ENCODE measurements at regions not wholly inside any gene's neighbourhood (a gene's known extent, or its start where the extent isn't known, plus 50 kb on each side); places are given as distances from the start of the nearest gene placed in this dataset.
A peak's percentile ranks its signal among the peaks of the same experiment; 100 is the strongest.
"Not testable (repeated sequence)": the region's sequence is repeated elsewhere in the genome, so short reads cannot be mapped to it uniquely, and the experiment has no call there.

DNA sequence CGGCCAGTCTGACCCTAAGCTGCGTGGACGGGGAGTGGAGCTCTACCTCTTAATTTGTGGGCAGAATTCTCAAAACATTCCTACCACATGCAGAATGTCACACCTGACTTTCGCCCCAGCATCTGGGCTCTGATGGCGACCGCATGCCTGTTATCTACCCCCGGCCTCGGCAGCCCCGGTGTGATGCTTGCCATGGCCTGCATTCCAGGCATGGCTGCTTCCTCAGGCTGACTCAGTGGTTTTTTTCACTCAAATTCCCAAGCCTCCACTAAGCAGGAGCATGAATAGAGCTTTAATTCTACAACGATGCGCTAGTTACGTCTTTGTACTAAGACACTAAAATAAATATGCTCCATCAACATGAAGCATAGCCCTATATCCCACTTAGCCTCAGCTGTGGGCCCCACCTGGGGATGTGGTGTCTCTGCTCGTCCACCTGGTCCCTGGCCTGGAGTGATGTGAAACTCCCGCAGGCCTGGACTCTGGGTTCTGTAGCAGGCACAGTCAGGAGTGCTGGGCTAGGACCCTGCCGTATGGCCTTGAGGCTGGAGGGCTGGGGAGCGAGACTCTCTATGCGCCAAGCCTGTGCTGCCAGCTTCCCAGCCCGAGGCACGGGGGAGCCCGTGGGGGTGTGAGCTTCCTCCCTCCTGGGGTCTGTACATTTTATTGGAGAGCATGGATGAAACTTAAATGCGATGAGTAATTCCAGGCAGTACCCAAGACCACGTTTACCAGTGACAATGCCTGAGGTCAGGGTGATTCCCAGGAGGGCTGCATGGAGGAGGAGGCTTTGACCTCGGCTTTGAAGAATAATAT lies 153.2 kb downstream of the CTTN start:
- no peak for DNase-seq

DNA sequence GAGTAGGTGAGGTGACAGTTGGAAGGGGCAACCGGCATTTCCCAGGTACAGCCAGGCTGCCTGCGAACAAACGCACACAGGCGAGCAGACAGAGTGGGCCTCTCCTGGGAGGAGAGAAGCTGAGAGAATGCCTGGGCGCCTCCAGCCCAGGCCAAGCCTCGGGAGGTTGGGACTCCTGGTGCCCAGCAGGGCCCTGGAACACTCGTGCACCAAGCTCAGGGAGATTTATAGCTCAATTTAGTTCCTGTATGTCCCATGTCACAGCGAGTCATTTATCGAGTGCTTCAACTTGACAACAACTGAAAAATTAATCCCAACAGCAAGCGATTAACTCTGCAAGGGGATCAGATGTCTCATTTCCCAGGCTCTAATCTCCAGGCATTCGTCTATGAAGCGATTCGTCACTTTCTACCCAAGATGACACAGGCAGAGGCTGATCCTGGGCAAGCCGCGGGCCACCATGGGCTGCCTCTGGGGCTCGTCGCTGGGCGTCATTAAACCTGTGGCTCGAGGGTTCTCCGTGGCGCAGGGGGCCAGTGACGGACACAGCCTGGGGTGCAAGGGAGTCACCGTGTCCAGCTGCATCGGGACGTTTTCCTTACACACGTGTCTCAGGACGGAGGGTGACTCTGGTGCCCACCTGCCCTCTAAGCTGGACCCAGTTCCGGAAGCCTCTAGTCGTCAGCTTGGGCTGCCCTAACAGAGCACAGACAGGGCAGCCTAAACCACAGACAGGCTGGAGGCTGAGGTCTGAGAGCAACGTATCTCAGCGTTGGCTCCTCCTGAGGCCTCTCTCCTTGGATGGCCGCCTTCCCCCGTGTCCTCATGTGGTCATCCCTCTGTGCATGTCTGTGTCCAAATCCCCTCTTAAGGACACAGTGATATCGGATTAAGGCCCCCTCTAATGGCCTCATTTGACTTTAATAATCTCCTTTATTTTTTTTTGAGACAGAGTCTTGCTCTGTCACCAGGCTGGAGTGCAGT lies 154.1 kb downstream of the CTTN start:
- DNase-seq, result no peak

DNA sequence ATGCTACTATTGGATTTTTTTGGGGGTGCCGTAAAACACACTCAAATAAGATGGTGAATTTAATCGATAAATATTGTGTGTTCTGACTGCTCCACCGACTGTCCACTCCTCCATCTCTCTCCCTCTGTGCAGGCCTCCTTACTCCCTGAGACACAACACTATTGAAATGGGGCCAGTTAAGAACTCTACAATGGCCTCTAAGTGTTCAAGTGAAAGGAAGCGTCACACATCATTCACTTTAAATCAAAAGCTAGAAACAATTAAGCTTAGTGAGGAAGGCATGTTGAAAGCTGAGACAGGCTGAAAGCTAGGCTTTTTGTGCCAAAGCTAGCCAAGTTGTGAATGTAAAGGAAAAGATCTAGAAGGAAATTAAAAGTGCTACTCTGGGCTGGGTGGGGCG lies 156.7 kb downstream of the CTTN start:
- DNase-seq, result no peak

DNA sequence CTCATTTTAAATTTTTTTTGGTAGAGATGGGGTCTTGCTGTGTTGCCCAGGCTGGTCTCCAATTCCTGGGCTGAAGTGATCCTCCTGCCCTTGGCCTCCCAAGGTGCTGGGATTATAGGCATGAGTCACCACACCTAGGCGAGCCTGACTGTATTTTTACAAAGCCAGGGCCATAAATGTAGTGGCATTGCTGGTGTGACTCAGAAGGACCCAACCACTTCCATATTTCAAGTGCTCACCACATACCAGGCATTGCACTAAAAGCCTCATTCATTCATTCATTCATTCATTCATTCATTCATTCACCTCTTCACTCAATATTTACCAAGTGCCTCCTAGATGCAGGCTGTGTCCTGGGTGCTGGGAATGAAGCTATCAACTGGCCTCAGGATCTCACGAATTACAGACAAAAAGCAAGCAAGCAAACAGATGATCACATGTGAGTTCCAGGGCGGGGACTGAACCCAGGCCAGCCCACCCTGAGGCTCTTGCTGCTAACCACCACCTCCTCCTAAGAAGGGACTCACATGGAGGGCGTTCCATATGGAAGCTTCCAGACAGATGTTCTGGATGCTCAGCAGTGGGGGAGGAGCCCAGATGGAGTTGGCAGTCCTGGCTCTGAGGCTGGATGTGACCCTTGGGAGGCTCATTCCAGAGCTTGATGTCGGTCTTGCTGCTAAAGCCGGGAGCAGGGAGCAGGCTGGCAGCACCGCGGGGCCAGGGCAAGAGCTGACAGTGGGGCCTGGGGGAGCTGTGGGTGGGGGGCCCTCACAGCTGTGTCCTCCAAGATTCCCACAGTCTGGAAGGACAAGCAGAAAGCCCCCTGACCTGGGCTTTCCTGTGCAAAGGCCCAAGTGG lies 158.8 kb downstream of the CTTN start:
- no peak for DNase-seq

DNA sequence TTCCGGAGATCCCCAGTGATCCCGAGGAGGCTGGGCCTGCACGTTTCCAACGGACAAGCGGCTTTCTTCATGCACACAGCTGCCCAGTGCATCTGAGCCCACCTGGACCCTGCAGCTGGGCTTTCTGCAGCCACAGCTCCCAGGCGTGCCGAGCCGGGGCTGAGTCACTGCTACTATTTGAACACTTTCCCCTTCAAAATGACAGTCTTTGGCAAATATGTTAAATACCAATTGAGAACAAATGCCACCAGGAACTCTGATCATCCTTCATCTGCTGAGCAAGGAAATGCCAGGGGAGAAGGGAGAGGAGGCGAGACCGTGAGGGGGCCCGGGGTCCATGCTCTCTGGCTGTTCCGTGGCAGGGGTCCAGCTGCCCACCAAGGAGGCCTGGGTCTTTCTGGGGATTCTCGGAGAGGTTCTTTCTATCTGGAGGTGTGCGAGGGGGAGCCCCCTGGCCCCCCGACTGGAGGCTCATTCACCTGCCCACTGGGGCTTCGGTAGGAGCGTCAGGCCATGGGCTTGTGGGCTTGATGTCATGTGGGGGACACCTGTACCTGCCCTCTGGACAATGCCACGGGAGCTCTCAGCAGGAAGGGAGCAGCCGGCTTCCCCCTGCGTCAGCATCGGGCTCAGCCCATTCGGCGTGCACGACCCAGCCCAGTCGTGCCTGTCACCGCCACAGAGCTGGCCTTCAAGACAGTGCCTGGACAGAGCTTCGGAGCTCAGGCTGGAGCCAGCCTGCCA lies 159.6 kb downstream of the CTTN start:
- no peak for DNase-seq

DNA sequence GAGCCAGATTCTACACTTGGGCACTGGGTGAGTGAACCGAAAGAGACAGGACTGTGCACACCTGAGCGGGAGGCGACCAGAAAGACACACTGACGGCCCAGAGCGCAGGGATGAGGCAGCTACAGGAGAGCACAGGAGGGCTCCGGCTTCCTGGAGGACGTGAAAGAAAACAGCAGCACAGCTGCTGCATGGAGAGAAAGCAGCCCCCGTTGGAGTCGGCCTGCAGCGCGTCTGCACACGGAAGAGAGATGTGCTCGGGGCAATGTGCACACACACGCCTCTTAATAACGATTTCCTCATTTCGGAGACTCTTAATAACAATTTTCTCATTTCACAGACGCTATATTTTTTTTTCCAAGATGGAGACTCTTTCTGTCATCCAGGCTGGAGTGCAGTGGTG lies 160.4 kb downstream of the CTTN start:
- no peak for DNase-seq

DNA sequence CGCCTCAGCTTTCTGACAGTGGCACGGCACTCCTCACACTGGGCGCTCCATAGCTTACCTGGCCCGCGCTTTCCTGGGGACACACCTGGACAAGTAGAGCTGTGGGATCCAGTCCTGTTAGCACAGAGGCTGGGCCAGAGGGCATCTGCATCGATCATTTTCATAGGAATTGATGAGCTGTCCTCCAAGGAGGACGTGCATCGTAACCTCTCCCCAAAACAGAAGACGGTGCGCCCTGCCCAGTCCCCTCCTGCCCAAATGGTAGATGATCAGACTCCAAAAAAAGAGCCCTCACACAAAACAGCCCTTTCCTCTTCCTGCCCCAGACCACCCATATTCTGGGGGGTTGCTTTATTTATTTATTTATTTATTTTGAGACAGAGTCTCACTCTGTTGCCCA lies 161.2 kb downstream of the CTTN start:
- no peak for DNase-seq

DNA sequence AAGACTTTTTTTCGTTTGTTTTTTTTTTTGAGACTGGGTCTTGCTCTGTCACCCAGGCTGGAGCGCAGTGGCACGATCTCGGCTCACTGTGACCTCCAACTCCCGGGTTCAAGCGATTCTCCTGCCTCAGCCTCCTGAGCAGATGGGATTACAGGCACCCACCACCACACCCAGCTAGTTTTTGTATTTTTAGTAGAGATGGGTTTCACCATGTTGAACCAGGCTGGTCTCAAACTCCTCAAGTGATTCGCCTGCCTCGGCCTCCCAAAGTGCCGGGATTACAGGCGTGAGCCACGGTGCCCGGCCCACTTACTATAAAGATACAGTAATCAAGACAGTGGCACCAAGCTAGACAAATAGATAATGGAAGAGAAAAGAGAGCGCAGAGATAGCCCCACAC lies 162.3 kb downstream of the CTTN start:
- DNase-seq, result not testable (repeated sequence)

DNA sequence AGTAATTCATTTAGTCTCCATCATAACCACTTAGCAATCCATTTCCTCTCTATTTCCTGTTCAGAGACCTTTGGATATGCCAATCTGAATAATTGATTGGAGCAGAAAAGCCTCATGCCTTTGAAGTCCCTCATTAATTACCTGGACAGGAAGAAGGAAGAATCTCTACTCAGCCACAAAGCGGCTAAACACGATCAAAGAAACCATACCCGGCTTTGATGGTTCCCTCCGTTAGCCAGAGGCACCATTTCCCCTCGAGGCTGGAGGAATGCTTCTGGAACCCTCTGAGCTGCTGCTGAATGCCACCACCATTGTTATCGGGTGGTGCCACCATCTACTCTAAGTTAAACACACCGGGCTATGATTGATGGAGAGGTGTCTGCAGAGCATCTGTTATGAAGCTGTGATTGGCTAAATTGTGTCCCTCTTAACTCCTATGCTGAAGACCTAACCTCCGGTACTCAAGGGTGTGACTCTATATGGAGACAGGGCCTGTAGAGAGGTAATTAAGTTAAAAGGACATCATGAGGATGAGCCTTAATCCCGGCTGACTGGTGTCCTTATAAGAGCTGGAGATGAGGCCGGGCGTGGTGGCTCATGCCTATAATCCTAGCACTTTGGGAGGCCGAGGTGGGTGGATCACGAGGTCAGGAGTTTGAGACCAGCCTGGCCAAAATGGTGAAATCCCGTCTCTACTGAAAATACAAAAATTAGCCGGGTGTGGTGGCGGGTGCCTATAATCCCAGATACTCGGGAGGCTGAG lies 168.6 kb downstream of the CTTN start:
- no peak for DNase-seq

DNA sequence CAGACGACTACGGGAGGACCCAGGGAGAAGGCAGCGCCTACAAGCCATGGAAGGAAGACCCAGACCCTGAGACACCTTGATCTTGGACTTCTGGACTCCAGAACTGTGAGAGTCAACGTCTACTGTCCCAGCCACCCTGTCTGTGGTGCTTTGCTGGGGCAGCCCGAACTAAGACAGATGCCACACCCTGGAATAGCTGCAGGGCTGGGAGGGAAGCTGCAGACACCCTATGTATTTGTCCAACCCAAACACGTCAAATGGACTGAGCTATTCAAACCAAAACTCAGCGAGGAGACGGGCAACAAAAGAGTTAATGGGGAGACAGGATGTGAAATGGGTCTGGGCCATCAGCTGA lies 169.3 kb downstream of the CTTN start:
- DNase-seq, result no peak

DNA sequence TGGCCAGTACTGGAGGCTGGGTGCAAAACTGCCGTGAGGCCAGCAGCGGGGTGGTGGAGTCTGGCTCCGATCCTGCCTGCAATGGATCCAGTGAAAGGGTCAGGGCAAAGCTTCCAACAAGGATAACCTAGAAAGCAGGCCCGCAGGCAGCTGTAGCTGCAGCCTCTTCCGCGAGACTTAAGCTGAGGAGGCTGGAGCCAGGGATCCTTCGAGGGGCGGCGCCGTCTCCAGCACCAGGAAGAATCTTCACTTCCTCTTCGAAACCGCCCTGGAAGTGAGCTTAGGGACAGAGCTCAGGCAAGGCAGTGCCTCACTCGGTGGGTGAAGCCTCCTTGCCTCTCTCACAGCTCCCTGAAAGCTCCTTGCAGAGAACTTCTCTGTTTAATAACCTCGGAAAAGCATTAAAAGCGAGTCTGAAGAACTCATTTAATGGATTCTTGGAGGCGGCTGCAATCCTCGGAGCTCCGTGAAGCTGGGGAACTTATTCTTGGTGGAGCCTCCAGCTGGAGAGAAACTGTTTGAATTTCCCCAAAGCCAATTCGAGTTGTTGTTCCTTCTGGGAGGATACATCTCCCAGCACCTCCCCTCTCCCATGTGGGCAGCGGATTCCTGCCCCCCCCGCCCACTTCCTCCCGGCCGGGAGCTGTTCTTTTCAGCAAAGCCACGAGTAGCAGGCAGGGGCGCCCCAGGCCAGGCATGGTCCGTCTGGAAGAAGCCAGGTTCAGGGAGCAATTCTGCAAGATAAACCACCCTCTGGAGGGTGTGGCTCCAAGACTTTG lies 169.9 kb downstream of the CTTN start:
- DNase-seq, result peak; percentile 58

DNA sequence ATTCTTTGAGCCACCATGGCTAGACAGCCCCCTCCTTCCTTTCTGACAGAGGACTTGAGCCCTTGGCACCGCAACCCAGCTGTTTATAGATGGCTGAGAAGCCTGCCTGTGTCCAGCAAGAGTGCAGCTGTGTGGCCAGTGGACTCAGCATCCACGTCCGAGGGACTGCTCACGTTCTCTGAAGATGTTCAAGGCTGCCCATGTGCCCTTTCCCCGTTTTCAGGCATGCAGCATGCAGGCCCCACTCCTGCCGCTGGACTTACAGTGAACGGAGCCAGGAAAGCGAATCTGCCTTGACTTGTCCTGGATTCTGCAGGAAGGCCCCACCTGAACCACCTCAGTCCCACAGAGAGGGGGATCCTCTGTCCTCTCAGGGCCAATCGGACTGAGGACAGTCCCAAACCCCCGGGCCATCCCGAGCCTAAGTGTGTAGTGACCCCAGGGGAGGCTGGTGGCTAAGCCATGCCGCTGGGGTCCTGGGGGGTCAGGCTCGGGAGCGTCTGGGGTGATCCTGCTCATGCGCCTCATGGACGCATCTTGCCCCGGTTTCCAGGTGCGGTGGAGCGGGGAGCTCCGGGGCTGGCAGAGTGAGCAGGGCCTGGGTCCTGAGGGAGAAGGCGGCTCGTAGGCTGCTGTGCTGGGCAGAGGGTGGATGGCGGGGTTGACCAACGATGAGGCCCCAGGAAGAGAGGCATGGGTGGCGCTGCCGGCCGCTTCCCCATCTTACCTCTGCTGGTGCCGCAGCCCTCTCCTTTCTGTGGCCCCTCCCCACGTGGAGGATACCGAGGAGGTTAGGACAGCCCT lies 170.7 kb downstream of the CTTN start:
- no peak for DNase-seq

DNA sequence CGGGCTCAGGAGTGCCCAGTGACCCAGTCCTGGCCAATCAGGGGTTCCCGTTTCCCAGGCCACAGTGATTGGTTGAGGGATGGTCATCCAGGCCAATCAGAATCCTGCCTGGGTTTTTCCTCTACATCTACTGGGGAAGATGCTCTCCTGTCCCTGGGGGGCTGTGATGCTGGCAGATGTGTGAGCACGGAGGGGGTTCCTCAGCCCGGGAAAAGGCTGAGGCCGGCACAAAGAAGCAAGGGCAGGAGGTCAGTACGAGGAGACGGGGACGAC lies 171.2 kb downstream of the CTTN start:
- no peak for DNase-seq

DNA sequence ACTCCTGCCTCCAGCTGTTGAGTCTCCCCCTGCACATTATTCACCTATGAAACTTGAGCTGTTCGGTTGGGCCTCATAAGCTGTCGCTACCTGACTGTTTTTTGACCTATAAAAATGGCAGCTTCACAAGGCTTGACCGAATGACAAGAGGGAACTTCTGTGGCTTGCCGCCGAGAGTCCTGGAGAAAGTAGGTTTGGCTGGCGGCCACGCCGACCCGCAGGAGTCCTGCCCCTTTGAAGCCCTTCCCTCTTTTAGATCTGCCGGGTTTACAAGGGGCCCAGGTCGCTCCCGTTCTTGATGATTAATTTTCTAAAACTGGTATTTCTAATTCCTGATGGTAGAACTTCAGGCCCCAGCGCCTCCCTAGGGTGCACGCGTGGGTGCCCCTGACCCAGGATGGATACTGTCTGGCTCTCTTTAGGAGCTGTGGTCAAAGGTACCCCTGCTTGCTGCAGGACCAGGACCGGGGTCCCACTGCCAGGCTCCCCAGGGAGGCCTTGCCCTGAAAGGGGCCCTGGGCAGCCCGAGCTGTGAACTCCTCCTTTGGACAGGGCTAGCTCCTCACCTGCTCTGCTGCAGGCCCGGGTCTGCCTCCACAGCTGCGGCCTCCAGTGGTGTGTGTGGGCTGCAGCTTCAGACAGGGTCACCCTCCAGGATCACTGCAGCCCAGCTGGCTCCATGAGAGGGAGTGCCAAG lies 171.8 kb downstream of the CTTN start:
- no peak for DNase-seq

DNA sequence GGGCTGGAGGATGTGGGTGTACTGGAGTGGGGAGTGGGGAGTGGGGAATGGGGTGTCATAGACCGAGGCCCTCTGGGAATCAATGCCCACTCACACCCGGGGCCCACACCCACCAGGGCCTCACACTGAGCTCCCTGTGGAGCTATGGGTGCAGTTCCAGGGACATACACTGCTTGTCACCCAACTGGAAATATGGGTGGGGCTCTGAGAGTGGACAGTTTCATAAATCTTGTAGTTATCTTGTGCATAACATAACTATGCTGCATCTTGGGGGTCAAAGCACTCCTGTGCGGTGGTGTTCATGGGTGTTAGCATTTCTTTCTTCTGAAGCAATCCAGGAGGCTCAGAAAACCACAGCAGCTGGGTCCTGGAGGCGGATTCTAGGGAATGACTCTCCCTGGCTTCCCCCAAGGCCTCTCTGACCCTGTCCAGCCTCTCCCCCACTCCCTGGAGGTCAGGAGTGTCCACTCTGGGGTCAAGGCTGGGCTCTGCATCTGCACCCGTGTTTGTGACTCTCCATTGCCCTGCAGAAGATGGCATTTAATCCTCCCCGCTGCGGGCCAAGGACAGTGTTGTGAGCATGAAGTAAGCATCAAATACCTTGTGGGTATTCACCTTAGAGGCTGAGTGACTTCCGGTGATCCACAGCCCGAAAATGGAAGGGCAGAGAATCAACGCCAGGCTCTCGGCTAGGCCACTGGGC lies 172.5 kb downstream of the CTTN start:
- DNase-seq, result no peak

DNA sequence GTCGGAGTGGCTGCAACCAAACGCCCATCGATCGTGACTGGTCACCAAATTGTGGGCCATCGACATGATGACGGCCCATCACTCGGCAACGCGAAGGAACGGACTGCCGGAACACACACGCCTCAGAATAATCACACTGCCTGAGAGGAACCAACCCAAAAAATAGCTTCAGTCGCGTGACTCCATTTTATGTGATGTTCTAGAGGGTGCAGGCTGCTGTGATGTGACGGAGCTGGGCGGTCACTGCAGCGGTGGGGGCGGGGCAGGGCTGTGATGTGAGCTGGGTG lies 174.6 kb downstream of the CTTN start:
- no peak for DNase-seq

DNA sequence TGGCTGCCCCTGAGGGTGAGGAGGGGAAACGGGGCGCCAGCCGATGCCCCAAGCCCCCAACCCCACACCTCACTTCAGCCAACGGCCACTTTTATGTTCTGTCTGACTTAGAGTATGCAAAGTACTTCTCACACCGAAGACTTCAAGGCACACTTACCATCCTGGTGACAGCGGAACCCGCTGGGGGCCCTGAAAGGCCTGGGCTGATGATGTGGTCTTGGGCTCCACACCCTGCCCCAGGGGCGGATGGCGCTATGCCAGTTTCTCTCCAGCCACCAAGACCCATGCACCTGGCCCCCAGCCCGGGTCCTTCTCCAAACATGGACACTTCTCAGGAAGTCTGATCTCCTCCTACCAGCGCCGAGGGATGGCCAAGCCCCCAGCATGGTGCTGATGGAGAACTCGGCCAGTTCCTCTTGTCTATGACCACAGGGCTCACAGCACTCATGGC lies 175.4 kb downstream of the CTTN start:
- DNase-seq, result no peak

DNA sequence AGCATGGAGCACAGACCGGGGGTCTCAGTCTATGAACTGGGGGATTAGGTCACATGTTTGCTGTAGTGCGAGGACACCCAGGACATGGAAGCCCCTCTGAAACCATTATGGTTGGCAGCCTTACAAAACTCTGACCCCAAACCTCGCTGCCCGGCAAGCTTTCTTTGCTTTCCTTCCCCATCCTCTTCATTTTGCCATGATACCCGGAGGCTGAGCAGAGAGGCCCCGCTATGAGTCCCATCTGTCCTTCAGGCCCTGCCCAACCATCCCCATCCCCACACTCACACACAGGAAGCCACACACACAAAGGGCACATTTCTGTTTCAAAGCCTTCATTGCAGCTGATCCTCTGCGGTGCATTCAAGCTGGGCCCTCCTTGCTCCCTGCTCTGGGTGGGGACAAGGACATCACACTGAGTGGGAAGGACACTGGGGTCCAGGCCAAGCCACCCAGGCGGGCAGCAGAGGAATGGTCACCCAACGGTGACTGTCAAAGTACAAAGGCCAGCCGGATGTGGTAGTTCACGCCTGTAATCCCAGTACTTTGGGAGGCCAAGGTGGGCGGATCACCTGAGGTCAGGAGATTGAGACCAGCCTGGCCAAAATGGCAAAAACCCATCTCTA lies 176.5 kb downstream of the CTTN start:
- no peak for DNase-seq

Measured in inflammatory macrophage treated with lipopolysaccharide for 4 hours (primary cell).